Nephron progenitor cell (in vitro differentiated cells): ENCODE measurements at regions not wholly inside any gene's neighbourhood (a gene's known extent, or its start where the extent isn't known, plus 50 kb on each side); places are given as distances from the start of the nearest gene placed in this dataset.

ENCODE experiments used
- DNase-seq: peaks from one replicate; pipeline ENCODE4 v3.0.0; 2021
- H3K27ac Mint-ChIP-seq: 2 replicates; pipeline ENCODE4 v1.8.0; 2021; ENCODE audit warnings: mild to moderate bottlenecking, moderate library complexity, mixed read lengths
- H3K27me3 Mint-ChIP-seq: 2 replicates; pipeline ENCODE4 v1.8.0; 2021; ENCODE audit warnings: mild to moderate bottlenecking, low read depth, mixed read lengths; ENCODE audit not compliant: poor library complexity
- H3K36me3 Mint-ChIP-seq: 2 replicates; pipeline ENCODE4 v1.8.0; 2021; ENCODE audit warnings: low read depth, mixed read lengths
- H3K4me1 Mint-ChIP-seq: 2 replicates; pipeline ENCODE4 v1.8.0; 2021; ENCODE audit warnings: mixed read lengths
- H3K4me3 Mint-ChIP-seq: 2 replicates; pipeline ENCODE4 v1.8.0; 2021; ENCODE audit warnings: mild to moderate bottlenecking, moderate library complexity, mixed read lengths
- H3K9me3 Mint-ChIP-seq: 2 replicates; pipeline ENCODE4 v1.8.0; 2021; ENCODE audit warnings: mild to moderate bottlenecking, moderate library complexity, mixed read lengths
- TF ChIP-seq, protein P1 (sequence below): fragments of 200-600 bp; sonication (generic); IDR thresholded peaks from 2 replicates; pipeline ENCODE4 v1.5.0; 2021; ENCODE audit warnings: antibody characterized with exemption

DNA sequence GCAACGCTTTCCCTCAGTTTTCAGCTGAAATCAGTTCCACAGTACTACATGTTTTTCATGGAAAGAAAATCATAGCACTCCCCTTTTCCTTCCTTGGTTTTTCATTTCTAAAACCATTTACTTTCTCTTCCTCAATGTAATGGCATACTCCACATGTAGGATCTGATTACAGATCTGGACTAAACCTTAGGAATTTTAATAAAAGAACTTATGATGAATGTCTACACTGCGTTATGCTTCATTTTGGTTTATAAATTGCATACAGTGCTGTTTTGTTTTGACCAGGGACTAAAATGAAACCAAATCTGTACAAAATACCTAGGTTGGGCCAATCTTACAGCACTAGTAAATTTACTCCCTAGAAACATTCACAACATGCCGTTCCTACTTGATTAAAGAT is 589.9 kb downstream of the TBC1D4 start:
- TF ChIP-seq, protein P1, sequence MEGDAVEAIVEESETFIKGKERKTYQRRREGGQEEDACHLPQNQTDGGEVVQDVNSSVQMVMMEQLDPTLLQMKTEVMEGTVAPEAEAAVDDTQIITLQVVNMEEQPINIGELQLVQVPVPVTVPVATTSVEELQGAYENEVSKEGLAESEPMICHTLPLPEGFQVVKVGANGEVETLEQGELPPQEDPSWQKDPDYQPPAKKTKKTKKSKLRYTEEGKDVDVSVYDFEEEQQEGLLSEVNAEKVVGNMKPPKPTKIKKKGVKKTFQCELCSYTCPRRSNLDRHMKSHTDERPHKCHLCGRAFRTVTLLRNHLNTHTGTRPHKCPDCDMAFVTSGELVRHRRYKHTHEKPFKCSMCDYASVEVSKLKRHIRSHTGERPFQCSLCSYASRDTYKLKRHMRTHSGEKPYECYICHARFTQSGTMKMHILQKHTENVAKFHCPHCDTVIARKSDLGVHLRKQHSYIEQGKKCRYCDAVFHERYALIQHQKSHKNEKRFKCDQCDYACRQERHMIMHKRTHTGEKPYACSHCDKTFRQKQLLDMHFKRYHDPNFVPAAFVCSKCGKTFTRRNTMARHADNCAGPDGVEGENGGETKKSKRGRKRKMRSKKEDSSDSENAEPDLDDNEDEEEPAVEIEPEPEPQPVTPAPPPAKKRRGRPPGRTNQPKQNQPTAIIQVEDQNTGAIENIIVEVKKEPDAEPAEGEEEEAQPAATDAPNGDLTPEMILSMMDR = no peak
- H3K4me3 Mint-ChIP-seq = no peak overlapping the region
- H3K4me1 Mint-ChIP-seq = peaks cover 10% of the 10 kb centered on the region
- H3K27me3 Mint-ChIP-seq = no peaks in the 10 kb centered on the region
- no peak for DNase-seq
- H3K9me3 Mint-ChIP-seq = no peaks in the 10 kb centered on the region
- H3K27ac Mint-ChIP-seq = no peak overlapping the region
- H3K36me3 Mint-ChIP-seq = no peaks in the 10 kb centered on the region

GRCh38 chr13:74891610-74892009 is 590.4 kb downstream of the TBC1D4 start:
- Mint-ChIP-seq H3K9me3 (no peaks in the 10 kb centered on the region), H3K27me3 (no peaks in the 10 kb centered on the region), H3K27ac (no peak overlapping the region), H3K4me1 (peaks cover 10% of the 10 kb centered on the region), H3K36me3 (no peaks in the 10 kb centered on the region), H3K4me3 (no peak overlapping the region)
- TF ChIP-seq, protein P1 = no peak
- no peak for DNase-seq

- no peaks in the 10 kb centered on the region for H3K9me3 Mint-ChIP-seq
- no peak overlapping the region for H3K4me3 Mint-ChIP-seq
- no peaks in the 10 kb centered on the region for H3K36me3 Mint-ChIP-seq
- H3K27me3 Mint-ChIP-seq = no peaks in the 10 kb centered on the region
- TF ChIP-seq, protein P1 = no peak
- no peak for DNase-seq
- no peak overlapping the region for H3K27ac Mint-ChIP-seq
- H3K4me1 Mint-ChIP-seq = peaks cover 10% of the 10 kb centered on the region
These were observed 592.6 kb downstream of the TBC1D4 start for GRCh38 chr13:74889321-74889720.

DNA sequence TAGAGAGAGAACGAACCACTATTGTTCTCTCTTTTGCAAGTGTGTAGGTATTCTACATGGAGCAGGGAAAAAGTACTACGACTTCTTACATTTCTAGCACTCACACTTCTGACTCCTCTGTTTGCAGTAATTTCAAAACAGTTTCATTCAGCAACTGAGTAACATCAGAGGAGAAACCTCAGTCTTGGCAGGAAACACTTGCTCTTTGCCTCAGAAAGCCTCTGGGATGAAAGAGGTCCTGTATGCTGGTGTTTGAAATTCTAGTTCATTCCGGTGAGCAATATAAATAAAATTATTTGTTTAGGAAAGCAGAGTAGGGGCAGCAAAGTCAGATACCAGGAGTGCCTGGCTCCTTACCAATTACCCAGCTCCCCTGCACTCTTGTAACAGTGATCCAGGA is 595.5 kb downstream of the TBC1D4 start:
- no peaks in the 10 kb centered on the region for H3K27me3 Mint-ChIP-seq
- no peak for DNase-seq
- H3K9me3 Mint-ChIP-seq = no peaks in the 10 kb centered on the region
- TF ChIP-seq, protein P1 = no peak
- no peak overlapping the region for H3K27ac Mint-ChIP-seq
- H3K36me3 Mint-ChIP-seq = no peaks in the 10 kb centered on the region
- no peak overlapping the region for H3K4me3 Mint-ChIP-seq
- H3K4me1 Mint-ChIP-seq = no peaks in the 10 kb centered on the region

- Mint-ChIP-seq H3K36me3 (no peaks in the 10 kb centered on the region), H3K9me3 (peaks cover 4% of the 10 kb centered on the region), H3K4me3 (no peak overlapping the region), H3K27me3 (peaks cover 3% of the 10 kb centered on the region), H3K4me1 (no peaks in the 10 kb centered on the region), H3K27ac (no peak overlapping the region)
- TF ChIP-seq, protein P1 = no peak
- DNase-seq = no peak
These were observed 598.1 kb downstream of the TBC1D4 start for GRCh38 chr13:74883834-74884233.

DNA sequence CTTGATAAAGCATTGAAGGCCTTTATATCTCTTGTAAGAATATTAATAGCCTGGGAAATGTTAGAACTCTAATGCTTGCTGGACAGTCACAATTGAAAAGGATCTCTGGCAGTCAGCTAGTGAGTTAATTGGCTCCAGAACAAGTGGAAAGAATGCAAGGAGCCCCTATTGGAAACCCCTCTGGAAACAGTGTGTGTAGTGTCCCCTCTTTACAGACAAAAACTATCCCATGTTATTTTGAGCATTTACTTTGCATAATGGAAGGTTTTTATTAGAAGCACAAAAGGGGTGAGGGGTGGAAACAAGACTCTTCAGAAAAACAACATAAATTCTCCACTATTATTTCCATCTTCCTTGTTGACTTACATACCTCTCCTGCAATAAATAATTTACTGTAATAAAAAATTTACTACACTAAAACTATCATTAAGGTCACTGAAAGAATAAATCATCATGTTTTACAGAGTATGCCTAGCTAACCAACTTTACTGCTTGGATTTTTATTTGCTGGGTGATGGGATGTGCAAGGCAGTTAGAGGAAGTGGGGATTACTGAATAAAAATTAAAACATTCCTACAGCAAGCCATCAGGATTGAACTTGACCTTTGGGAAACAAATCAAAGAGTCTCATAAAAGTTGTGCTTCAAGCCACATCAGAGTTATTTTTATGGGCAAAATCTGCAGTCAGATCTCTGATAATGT is 610.4 kb downstream of the TBC1D4 start:
- Mint-ChIP-seq H3K4me3 (no peak overlapping the region), H3K4me1 (no peaks in the 10 kb centered on the region), H3K27ac (no peak overlapping the region), H3K9me3 (peaks cover 26% of the 10 kb centered on the region), H3K27me3 (no peaks in the 10 kb centered on the region), H3K36me3 (peaks cover 4% of the 10 kb centered on the region)
- no peak for DNase-seq
- TF ChIP-seq, protein P1 = no peak
